GM23338 (cell line): ENCODE measurements at regions not wholly inside any gene's neighbourhood (a gene's known extent, or its start where the extent isn't known, plus 50 kb on each side); places are given as distances from the start of the nearest gene placed in this dataset.

Experiments
- ATAC-seq: fragments of 200-7000 bp; cut with Tn5 transposase; 3 replicates; pipeline ENCODE4 v1.9.1; 2020
- DNase-seq: peaks from one replicate; pipeline ENCODE4 v3.0.0-alpha.2; 2015; ENCODE audit warnings: low spot score
- H2AFZ ChIP-seq: fragments of 200-600 bp; sonication (generic); 2 replicates; pipeline ENCODE4 v1.8.0; 2016; ENCODE audit warnings: antibody characterized with exemption, mild to moderate bottlenecking, moderate library complexity
- H3F3A ChIP-seq: fragments of 200-600 bp; sonication (generic); replicated peaks from 2 replicates; pipeline ENCODE4 v1.8.0; 2017; ENCODE audit warnings: antibody characterized with exemption, mixed run types, low read depth
- H3K27ac ChIP-seq: fragments of 200-600 bp; sonication (generic); 2 replicates; pipeline ENCODE4 v1.6.1; 2016; ENCODE audit warnings: low read depth
- H3K27me3 ChIP-seq: fragments of 200-600 bp; sonication (generic); 2 replicates; pipeline ENCODE4 v1.8.0; 2016; ENCODE audit warnings: mild to moderate bottlenecking, mixed run types, moderate library complexity; ENCODE audit not compliant: insufficient read depth
- H3K36me3 ChIP-seq: fragments of 200-600 bp; sonication (generic); 2 replicates; pipeline ENCODE4 v1.8.0; 2016; ENCODE audit warnings: mild to moderate bottlenecking; ENCODE audit not compliant: insufficient read depth
- H3K4me1 ChIP-seq: fragments of 200-600 bp; sonication (generic); 2 replicates; pipeline ENCODE4 v1.8.0; 2016; ENCODE audit warnings: mild to moderate bottlenecking, moderate library complexity; ENCODE audit not compliant: insufficient read depth
- H3K4me2 ChIP-seq: fragments of 200-600 bp; sonication (generic); 2 replicates; pipeline ENCODE4 v1.7.1; 2017; ENCODE audit warnings: mixed run types
- H3K4me3 ChIP-seq: fragments of 200-600 bp; sonication (generic); 2 replicates; pipeline ENCODE4 v1.6.1; 2016; ENCODE audit warnings: mixed run types
- H3K79me2 ChIP-seq: fragments of 200-600 bp; sonication (generic); replicated peaks from 2 replicates; pipeline ENCODE4 v1.8.0; 2017; ENCODE audit warnings: mild to moderate bottlenecking; ENCODE audit not compliant: insufficient read depth
- H3K9me2 ChIP-seq: fragments of 200-600 bp; sonication (generic); 2 replicates; pipeline ENCODE4 v1.8.0; 2017; ENCODE audit not compliant: insufficient read depth
- H4K20me1 ChIP-seq: fragments of 200-600 bp; sonication (generic); replicated peaks from 2 replicates; pipeline ENCODE4 v1.8.0; 2017; ENCODE audit warnings: mild to moderate bottlenecking; ENCODE audit not compliant: insufficient read depth
- H3K27ac Mint-ChIP-seq: 2 replicates; pipeline ENCODE4 v1.8.0; 2020; ENCODE audit warnings: inconsistent platforms, mild to moderate bottlenecking, moderate library complexity, mixed read lengths
- H3K27me3 Mint-ChIP-seq: 3 replicates; pipeline ENCODE4 v1.8.0; 2022; ENCODE audit warnings: low read depth, mild to moderate bottlenecking, moderate library complexity, mixed read lengths, inconsistent platforms; ENCODE audit not compliant: insufficient read depth, poor library complexity
- H3K36me3 Mint-ChIP-seq: 3 replicates; pipeline ENCODE4 v1.8.0; 2021; ENCODE audit warnings: low read depth, mild to moderate bottlenecking, inconsistent platforms, moderate library complexity, mixed read lengths
- H3K4me1 Mint-ChIP-seq: 3 replicates; pipeline ENCODE4 v1.8.0; 2020; ENCODE audit warnings: mild to moderate bottlenecking, inconsistent platforms, mixed read lengths
- H3K4me3 Mint-ChIP-seq: 3 replicates; pipeline ENCODE4 v1.8.0; 2021; ENCODE audit warnings: moderate library complexity, mild to moderate bottlenecking, inconsistent platforms, mixed read lengths
- H3K9me3 Mint-ChIP-seq: 3 replicates; pipeline ENCODE4 v1.8.0; 2020; ENCODE audit warnings: moderate library complexity, mild to moderate bottlenecking, inconsistent platforms, mixed read lengths
- CREB1 ChIP-seq: fragments of 250-450 bp; sonication (Bioruptor Pico); IDR thresholded peaks from 2 replicates; pipeline ENCODE4 v1.5.0; 2020; ENCODE audit warnings: low read depth, mild to moderate bottlenecking, moderate library complexity
- EZH2 ChIP-seq: fragments of 200-600 bp; sonication (generic); IDR thresholded peaks from one replicate; pipeline ENCODE4 v1.8.0; 2017; ENCODE audit warnings: antibody characterized with exemption, mild to moderate bottlenecking, low read depth; ENCODE audit not compliant: unreplicated experiment
- JUNB ChIP-seq: IDR thresholded peaks from one replicate; pipeline ENCODE4 v1.6.1; 2016; ENCODE audit warnings: antibody characterized with exemption; ENCODE audit not compliant: unreplicated experiment
- TF ChIP-seq, protein P1 (sequence below): fragments of 250-450 bp; sonication (Bioruptor Pico); IDR thresholded peaks from 2 replicates; pipeline ENCODE4 v1.5.0; 2020; ENCODE audit warnings: mild to moderate bottlenecking, moderate library complexity
- TF ChIP-seq, protein P2 (sequence below): IDR thresholded peaks from one replicate; pipeline ENCODE4 v1.6.1; 2018; ENCODE audit warnings: antibody characterized with exemption; ENCODE audit not compliant: unreplicated experiment
- TF ChIP-seq, protein P3 (sequence below), 2 experiments: fragments of 200-600 bp in 1 of 2; sonication (generic) in 1 of 2; conservative IDR thresholded peaks; 2 replicates each; pipeline versions ENCODE4 v1.5.1 to v1.6.1; 2016 to 2017; ENCODE audit warnings: antibody characterized with exemption in 2 of 2, low read depth in 2 of 2, mild to moderate bottlenecking in 2 of 2, moderate library complexity in 1 of 2

DNA sequence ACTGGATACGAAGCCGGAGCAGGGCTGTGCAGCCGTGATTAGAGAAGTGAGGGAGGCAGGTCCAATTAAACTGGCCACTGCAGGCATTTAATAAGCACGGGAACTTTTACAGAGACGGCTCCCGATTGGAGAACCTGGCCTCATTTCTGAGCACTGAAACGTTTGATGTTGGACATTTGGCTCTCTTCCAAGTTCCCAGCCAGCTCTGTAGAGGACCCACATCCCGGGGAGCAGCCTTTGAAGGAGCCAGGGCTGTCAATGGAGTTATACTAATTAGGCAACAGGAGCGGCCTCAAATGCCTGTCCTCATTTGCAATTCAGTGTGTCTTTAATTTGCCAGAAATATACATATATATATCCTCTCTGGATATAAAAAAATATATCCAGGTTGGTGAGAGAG lies 499.4 kb upstream of the C16orf82 start (continued):
- TF ChIP-seq, protein P1, sequence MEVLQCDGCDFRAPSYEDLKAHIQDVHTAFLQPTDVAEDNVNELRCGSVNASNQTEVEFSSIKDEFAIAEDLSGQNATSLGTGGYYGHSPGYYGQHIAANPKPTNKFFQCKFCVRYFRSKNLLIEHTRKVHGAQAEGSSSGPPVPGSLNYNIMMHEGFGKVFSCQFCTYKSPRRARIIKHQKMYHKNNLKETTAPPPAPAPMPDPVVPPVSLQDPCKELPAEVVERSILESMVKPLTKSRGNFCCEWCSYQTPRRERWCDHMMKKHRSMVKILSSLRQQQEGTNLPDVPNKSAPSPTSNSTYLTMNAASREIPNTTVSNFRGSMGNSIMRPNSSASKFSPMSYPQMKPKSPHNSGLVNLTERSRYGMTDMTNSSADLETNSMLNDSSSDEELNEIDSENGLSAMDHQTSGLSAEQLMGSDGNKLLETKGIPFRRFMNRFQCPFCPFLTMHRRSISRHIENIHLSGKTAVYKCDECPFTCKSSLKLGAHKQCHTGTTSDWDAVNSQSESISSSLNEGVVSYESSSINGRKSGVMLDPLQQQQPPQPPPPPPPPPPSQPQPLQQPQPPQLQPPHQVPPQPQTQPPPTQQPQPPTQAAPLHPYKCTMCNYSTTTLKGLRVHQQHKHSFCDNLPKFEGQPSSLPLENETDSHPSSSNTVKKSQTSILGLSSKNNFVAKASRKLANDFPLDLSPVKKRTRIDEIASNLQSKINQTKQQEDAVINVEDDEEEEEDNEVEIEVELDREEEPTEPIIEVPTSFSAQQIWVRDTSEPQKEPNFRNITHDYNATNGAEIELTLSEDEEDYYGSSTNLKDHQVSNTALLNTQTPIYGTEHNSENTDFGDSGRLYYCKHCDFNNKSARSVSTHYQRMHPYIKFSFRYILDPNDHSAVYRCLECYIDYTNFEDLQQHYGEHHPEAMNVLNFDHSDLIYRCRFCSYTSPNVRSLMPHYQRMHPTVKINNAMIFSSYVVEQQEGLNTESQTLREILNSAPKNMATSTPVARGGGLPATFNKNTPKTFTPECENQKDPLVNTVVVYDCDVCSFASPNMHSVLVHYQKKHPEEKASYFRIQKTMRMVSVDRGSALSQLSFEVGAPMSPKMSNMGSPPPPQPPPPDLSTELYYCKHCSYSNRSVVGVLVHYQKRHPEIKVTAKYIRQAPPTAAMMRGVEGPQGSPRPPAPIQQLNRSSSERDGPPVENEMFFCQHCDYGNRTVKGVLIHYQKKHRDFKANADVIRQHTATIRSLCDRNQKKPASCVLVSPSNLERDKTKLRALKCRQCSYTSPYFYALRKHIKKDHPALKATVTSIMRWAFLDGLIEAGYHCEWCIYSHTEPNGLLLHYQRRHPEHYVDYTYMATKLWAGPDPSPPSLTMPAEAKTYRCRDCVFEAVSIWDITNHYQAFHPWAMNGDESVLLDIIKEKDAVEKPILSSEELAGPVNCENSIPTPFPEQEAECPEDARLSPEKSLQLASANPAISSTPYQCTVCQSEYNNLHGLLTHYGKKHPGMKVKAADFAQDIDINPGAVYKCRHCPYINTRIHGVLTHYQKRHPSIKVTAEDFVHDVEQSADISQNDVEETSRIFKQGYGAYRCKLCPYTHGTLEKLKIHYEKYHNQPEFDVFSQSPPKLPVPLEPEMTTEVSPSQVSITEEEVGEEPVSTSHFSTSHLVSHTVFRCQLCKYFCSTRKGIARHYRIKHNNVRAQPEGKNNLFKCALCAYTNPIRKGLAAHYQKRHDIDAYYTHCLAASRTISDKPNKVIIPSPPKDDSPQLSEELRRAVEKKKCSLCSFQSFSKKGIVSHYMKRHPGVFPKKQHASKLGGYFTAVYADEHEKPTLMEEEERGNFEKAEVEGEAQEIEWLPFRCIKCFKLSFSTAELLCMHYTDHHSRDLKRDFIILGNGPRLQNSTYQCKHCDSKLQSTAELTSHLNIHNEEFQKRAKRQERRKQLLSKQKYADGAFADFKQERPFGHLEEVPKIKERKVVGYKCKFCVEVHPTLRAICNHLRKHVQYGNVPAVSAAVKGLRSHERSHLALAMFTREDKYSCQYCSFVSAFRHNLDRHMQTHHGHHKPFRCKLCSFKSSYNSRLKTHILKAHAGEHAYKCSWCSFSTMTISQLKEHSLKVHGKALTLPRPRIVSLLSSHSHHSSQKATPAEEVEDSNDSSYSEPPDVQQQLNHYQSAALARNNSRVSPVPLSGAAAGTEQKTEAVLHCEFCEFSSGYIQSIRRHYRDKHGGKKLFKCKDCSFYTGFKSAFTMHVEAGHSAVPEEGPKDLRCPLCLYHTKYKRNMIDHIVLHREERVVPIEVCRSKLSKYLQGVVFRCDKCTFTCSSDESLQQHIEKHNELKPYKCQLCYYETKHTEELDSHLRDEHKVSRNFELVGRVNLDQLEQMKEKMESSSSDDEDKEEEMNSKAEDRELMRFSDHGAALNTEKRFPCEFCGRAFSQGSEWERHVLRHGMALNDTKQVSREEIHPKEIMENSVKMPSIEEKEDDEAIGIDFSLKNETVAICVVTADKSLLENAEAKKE (CRISPR knock-in tag): no peak
- TF ChIP-seq, protein P2, sequence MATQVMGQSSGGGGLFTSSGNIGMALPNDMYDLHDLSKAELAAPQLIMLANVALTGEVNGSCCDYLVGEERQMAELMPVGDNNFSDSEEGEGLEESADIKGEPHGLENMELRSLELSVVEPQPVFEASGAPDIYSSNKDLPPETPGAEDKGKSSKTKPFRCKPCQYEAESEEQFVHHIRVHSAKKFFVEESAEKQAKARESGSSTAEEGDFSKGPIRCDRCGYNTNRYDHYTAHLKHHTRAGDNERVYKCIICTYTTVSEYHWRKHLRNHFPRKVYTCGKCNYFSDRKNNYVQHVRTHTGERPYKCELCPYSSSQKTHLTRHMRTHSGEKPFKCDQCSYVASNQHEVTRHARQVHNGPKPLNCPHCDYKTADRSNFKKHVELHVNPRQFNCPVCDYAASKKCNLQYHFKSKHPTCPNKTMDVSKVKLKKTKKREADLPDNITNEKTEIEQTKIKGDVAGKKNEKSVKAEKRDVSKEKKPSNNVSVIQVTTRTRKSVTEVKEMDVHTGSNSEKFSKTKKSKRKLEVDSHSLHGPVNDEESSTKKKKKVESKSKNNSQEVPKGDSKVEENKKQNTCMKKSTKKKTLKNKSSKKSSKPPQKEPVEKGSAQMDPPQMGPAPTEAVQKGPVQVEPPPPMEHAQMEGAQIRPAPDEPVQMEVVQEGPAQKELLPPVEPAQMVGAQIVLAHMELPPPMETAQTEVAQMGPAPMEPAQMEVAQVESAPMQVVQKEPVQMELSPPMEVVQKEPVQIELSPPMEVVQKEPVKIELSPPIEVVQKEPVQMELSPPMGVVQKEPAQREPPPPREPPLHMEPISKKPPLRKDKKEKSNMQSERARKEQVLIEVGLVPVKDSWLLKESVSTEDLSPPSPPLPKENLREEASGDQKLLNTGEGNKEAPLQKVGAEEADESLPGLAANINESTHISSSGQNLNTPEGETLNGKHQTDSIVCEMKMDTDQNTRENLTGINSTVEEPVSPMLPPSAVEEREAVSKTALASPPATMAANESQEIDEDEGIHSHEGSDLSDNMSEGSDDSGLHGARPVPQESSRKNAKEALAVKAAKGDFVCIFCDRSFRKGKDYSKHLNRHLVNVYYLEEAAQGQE: no peak
- TF ChIP-seq JUNB: no peak
- TF ChIP-seq EZH2: no peak

DNA sequence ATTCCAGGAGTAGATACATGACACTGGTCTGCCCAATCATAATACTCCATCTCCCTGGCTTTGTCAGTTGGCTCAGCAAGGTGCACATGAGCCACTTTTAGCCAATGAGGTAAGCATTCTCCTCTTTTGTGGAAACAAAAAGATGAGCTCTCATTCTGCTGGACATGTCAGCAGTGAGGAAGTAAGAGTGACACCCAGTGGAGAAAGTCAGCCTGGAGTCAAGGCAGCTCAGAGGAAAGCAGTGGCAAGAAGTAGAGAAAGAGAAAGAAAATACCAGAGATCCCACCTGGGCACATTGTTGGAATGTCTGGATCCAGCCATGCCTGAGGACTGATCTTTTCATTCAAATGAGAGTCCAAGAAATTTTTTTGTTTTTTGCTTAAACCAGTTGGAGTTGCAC lies 496.9 kb upstream of the C16orf82 start:
- Mint-ChIP-seq H3K36me3 (peaks cover 7% of the 10 kb centered on the region; the same call in 2 of the 3 replicates), H3K4me3 (no peak overlapping the region), H3K27me3 (peaks cover 4% of the 10 kb centered on the region), H3K9me3 (peaks cover 82% of the 10 kb centered on the region), H3K27ac (no peak overlapping the region), H3K4me1 (no peaks in the 10 kb centered on the region; the same call in 2 of the 3 replicates)
- DNase-seq: peak; percentile 53
- Histone ChIP-seq H3K4me3 (no peak overlapping the region), H4K20me1 (no peaks in the 10 kb centered on the region), H2AFZ (no peak overlapping the region), H3K4me1 (no peaks in the 10 kb centered on the region), H3K4me2 (no peak overlapping the region), H3K79me2 (no peaks in the 10 kb centered on the region), H3K9me2 (no peaks in the 10 kb centered on the region), H3K36me3 (no peaks in the 10 kb centered on the region; the same call in 1 of the 2 replicates), H3K27ac (no peak overlapping the region), H3K27me3 (no peaks in the 10 kb centered on the region), H3F3A (no peaks in the 10 kb centered on the region)
- TF ChIP-seq CREB1 (CRISPR knock-in tag): no peak
- TF ChIP-seq, protein P3, sequence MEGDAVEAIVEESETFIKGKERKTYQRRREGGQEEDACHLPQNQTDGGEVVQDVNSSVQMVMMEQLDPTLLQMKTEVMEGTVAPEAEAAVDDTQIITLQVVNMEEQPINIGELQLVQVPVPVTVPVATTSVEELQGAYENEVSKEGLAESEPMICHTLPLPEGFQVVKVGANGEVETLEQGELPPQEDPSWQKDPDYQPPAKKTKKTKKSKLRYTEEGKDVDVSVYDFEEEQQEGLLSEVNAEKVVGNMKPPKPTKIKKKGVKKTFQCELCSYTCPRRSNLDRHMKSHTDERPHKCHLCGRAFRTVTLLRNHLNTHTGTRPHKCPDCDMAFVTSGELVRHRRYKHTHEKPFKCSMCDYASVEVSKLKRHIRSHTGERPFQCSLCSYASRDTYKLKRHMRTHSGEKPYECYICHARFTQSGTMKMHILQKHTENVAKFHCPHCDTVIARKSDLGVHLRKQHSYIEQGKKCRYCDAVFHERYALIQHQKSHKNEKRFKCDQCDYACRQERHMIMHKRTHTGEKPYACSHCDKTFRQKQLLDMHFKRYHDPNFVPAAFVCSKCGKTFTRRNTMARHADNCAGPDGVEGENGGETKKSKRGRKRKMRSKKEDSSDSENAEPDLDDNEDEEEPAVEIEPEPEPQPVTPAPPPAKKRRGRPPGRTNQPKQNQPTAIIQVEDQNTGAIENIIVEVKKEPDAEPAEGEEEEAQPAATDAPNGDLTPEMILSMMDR (conservative IDR thresholded peaks at IDR 0.05; ENCODE audit: low read depth in 2 of 2): peak; percentile 44 to 70; a peak in 3 of 4 replicates
- peak; percentile 85 for ATAC-seq
